ENCODE measurements at regions not wholly inside any gene's neighbourhood (a gene's known extent, or its start where the extent isn't known, plus 50 kb on each side); places are given as distances from the start of the nearest gene placed in this dataset.
A peak's percentile ranks its signal among the peaks of the same experiment; 100 is the strongest.

DNA sequence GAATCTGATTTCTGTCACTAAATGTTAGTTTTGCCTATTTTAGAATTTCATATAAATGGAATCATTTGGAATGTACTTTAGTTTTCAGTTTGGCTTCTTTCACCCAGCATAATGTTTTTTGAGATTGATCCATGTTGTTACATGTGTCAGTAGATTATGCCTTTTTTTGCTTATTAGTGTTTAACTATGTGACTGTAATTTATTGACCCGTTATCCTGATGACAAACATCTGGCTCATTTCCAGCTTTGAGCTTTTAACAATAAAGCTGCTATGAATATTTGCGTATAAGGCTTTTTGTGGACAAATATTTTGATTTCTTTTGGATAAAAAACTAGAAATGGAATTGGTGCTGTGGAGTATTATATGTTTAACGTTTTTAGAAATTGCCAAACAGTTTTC lies 254.5 kb upstream of the CFAP20DC start:
- Histone ChIP-seq H2BK5ac (ENCODE audit: low read length) (no peak overlapping the region), H2AK5ac (ENCODE audit: low read depth, low read length) (no peak overlapping the region), H3K4me1 (ENCODE audit: control insufficient read depth in 2 of 2, insufficient read depth in 1 of 2, low read depth in 1 of 2, low read length in 2 of 2) (no peaks in the 10 kb centered on the region), H3K36me3 (replicated peaks in 1 of 2; ENCODE audit: control insufficient read depth in 2 of 2, insufficient read depth in 2 of 2, low read length in 2 of 2) (no peaks in the 10 kb centered on the region), H3K4me3 (ENCODE audit: low read length in 2 of 2) (no peak overlapping the region), H3K4ac (ENCODE audit: low read length) (no peak overlapping the region), H3K27ac (replicated peaks; ENCODE audit: low read length) (no peak overlapping the region), H3K27me3 (ENCODE audit: control insufficient read depth in 3 of 3, insufficient read depth in 3 of 3, low read depth in 1 of 3, low read length in 3 of 3) (no peaks in the 10 kb centered on the region), H3K9me3 (replicated peaks in 1 of 2; ENCODE audit: control insufficient read depth in 2 of 2, insufficient read depth in 1 of 2, low read depth in 1 of 2, low read length in 2 of 2) (peaks cover 0 to 3% of the 10 kb centered on the region in 2 donors), H3K14ac (ENCODE audit: low read length) (no peak overlapping the region), H2AFZ (ENCODE audit: low read length) (no peak overlapping the region), H3K18ac (ENCODE audit: low read length) (no peak overlapping the region), H4K8ac (ENCODE audit: low read depth, low read length) (no peak overlapping the region), H3K23ac (ENCODE audit: low read depth, low read length, poor library complexity) (no peak overlapping the region), H3K9ac (ENCODE audit: low read depth, low read length, poor library complexity) (no peak overlapping the region), H2BK12ac (ENCODE audit: low read length) (no peak overlapping the region), H4K91ac (ENCODE audit: low read depth, low read length, poor library complexity) (no peak overlapping the region), H2BK120ac (ENCODE audit: low read depth, low read length) (no peak overlapping the region), H3K79me1 (ENCODE audit: low read depth, low read length) (no peaks in the 10 kb centered on the region), H2BK15ac (ENCODE audit: low read length) (no peak overlapping the region), H3K4me2 (ENCODE audit: insufficient read depth, low read length, poor library complexity, severe bottlenecking) (no peak overlapping the region)
- no peak for DNase-seq (ENCODE audit: low spot score)
- no CpG with 5 or more reads among the region's 3 CpGs for WGBS, 2 donors (ENCODE audit: extremely low coverage in 2 of 2, insufficient read length in 2 of 2, insufficient replicate concordance in 1 of 2)

DNA sequence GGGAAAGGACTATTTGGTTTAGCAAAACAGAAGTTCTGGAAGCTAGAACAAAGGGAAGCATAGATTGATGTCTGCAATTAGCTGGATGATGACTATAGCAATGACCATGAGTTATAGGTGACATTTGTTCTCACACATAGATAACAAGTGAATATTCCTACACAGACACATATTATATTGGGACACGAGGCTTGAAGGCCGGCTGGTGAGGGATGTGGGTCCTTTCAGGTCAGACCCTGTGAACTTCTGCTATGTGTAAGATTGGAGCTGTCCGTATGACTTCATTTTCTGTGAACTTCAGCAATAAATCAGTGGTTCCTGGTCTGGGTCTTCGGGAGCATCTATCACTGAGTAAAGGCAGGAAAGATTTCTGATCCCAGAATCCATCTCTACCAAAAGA lies 253.6 kb upstream of the CFAP20DC start:
- Histone ChIP-seq H3K4me2 (ENCODE audit: insufficient read depth, low read length, poor library complexity, severe bottlenecking) (no peak overlapping the region), H3K18ac (ENCODE audit: low read length) (no peak overlapping the region), H2BK12ac (ENCODE audit: low read length) (no peak overlapping the region), H2AFZ (ENCODE audit: low read length) (no peak overlapping the region), H3K14ac (ENCODE audit: low read length) (no peak overlapping the region), H3K27me3 (ENCODE audit: control insufficient read depth in 3 of 3, insufficient read depth in 3 of 3, low read depth in 1 of 3, low read length in 3 of 3) (no peaks in the 10 kb centered on the region), H3K9me3 (replicated peaks in 1 of 2; ENCODE audit: control insufficient read depth in 2 of 2, insufficient read depth in 1 of 2, low read depth in 1 of 2, low read length in 2 of 2) (peaks cover 0 to 3% of the 10 kb centered on the region in 2 donors), H3K79me1 (ENCODE audit: low read depth, low read length) (no peaks in the 10 kb centered on the region), H3K9ac (ENCODE audit: low read depth, low read length, poor library complexity) (no peak overlapping the region), H3K4ac (ENCODE audit: low read length) (no peak overlapping the region), H4K91ac (ENCODE audit: low read depth, low read length, poor library complexity) (no peak overlapping the region), H4K8ac (ENCODE audit: low read depth, low read length) (no peak overlapping the region), H3K23ac (ENCODE audit: low read depth, low read length, poor library complexity) (no peak overlapping the region), H3K4me1 (ENCODE audit: control insufficient read depth in 2 of 2, insufficient read depth in 1 of 2, low read depth in 1 of 2, low read length in 2 of 2) (no peaks in the 10 kb centered on the region), H3K4me3 (ENCODE audit: low read length in 2 of 2) (no peak overlapping the region), H2BK5ac (ENCODE audit: low read length) (no peak overlapping the region), H2BK120ac (ENCODE audit: low read depth, low read length) (no peak overlapping the region), H3K27ac (replicated peaks; ENCODE audit: low read length) (no peak overlapping the region), H3K36me3 (replicated peaks in 1 of 2; ENCODE audit: control insufficient read depth in 2 of 2, insufficient read depth in 2 of 2, low read length in 2 of 2) (no peaks in the 10 kb centered on the region), H2BK15ac (ENCODE audit: low read length) (no peak overlapping the region), H2AK5ac (ENCODE audit: low read depth, low read length) (no peak overlapping the region)
- no CpG with 5 or more reads among the region's 4 CpGs for WGBS, 2 donors (ENCODE audit: extremely low coverage in 2 of 2, insufficient read length in 2 of 2, insufficient replicate concordance in 1 of 2)
- DNase-seq (ENCODE audit: low spot score): no peak

DNA sequence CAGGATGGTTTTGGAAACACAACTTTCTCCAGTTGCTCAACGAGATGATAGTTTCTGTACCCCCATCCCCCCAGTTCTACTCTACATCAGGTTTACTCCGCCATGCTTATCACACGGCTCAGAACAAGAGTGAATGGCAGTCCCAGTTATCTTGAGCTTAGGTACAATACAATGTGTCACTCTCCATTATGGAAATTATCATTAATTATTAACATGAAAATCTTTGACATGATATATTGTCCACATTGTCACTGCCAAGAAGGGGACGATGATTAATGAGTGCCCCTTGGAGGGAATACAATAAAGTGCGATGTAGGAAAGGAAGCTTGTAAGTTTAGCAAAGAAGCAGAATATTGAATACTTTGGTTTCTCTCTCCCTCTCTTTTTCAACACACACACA lies 252.6 kb upstream of the CFAP20DC start:
- Histone ChIP-seq H3K36me3 (replicated peaks in 1 of 2; ENCODE audit: control insufficient read depth in 2 of 2, insufficient read depth in 2 of 2, low read length in 2 of 2) (no peaks in the 10 kb centered on the region), H3K4ac (ENCODE audit: low read length) (no peak overlapping the region)
- no CpG with 5 or more reads among the region's 5 CpGs for WGBS, 2 donors (ENCODE audit: extremely low coverage in 2 of 2, insufficient read length in 2 of 2, insufficient replicate concordance in 1 of 2)

DNA sequence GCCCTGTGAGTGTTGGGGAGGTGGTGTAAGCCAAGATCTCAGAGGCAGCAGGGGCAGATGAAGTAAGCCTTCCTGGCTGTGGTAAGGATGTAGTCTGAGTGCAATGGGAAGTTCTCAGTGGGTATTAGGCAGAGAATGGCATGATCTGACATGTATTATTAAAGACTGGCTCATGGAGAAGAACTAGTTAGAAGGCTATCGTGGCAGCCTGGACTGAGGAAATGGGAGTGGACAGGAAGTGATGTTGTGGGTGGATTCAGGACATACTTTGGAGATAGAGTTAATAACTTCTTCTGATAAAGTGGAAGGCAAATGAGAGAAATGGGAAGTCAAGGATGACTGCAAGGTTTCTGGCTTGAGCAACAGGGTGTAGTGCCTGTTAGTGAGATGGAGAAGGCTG lies 250.9 kb upstream of the CFAP20DC start:
- H3K27me3 ChIP-seq (ENCODE audit: control insufficient read depth in 3 of 3, insufficient read depth in 3 of 3, low read depth in 1 of 3, low read length in 3 of 3): peaks cover 0 to 4% (median 0%) of the 10 kb centered on the region in 3 experiments
- DNase-seq (ENCODE audit: low spot score): no peak
- no peak overlapping the region for H2AFZ ChIP-seq (ENCODE audit: low read length)
- H3K4me1 ChIP-seq (ENCODE audit: control insufficient read depth in 2 of 2, insufficient read depth in 1 of 2, low read depth in 1 of 2, low read length in 2 of 2): peaks cover 0 to under 1% of the 10 kb centered on the region in 2 donors
- H3K4me3 ChIP-seq (ENCODE audit: low read length in 2 of 2): no peak overlapping the region
- no peak overlapping the region for H2BK15ac ChIP-seq (ENCODE audit: low read length)
- H3K36me3 ChIP-seq (replicated peaks in 1 of 2; ENCODE audit: control insufficient read depth in 2 of 2, insufficient read depth in 2 of 2, low read length in 2 of 2): no peaks in the 10 kb centered on the region
- no peak overlapping the region for H3K23ac ChIP-seq (ENCODE audit: low read depth, low read length, poor library complexity)
- H2BK120ac ChIP-seq (ENCODE audit: low read depth, low read length): no peak overlapping the region
- H3K4me2 ChIP-seq (ENCODE audit: insufficient read depth, low read length, poor library complexity, severe bottlenecking): no peak overlapping the region
- no peak overlapping the region for H4K8ac ChIP-seq (ENCODE audit: low read depth, low read length)
- H3K9ac ChIP-seq (ENCODE audit: low read depth, low read length, poor library complexity): no peak overlapping the region
- H2AK5ac ChIP-seq (ENCODE audit: low read depth, low read length): no peak overlapping the region
- WGBS, 2 donors (ENCODE audit: extremely low coverage in 2 of 2, insufficient read length in 2 of 2, insufficient replicate concordance in 1 of 2): no CpG with 5 or more reads among the region's 1 CpG
- no peak overlapping the region for H3K4ac ChIP-seq (ENCODE audit: low read length)
- H2BK5ac ChIP-seq (ENCODE audit: low read length): no peak overlapping the region
- H3K79me1 ChIP-seq (ENCODE audit: low read depth, low read length): no peaks in the 10 kb centered on the region
- H4K91ac ChIP-seq (ENCODE audit: low read depth, low read length, poor library complexity): no peak overlapping the region
- no peak overlapping the region for H2BK12ac ChIP-seq (ENCODE audit: low read length)
- H3K14ac ChIP-seq (ENCODE audit: low read length): no peak overlapping the region
- peak overlapping the region; percentile 33 for H3K18ac ChIP-seq (ENCODE audit: low read length)
- H3K27ac ChIP-seq (replicated peaks; ENCODE audit: low read length): no peak overlapping the region
- H3K9me3 ChIP-seq (replicated peaks in 1 of 2; ENCODE audit: control insufficient read depth in 2 of 2, insufficient read depth in 1 of 2, low read depth in 1 of 2, low read length in 2 of 2): peaks cover 4 to 6% of the 10 kb centered on the region in 2 donors

More for the DNA sequence above, 252.6 kb upstream of the CFAP20DC start:
- Histone ChIP-seq H3K4me1 (ENCODE audit: control insufficient read depth in 2 of 2, insufficient read depth in 1 of 2, low read depth in 1 of 2, low read length in 2 of 2) (no peaks in the 10 kb centered on the region), H2AFZ (ENCODE audit: low read length) (no peak overlapping the region), H3K27ac (replicated peaks; ENCODE audit: low read length) (no peak overlapping the region), H2BK5ac (ENCODE audit: low read length) (no peak overlapping the region), H3K9me3 (replicated peaks in 1 of 2; ENCODE audit: control insufficient read depth in 2 of 2, insufficient read depth in 1 of 2, low read depth in 1 of 2, low read length in 2 of 2) (peaks cover 0 to 3% of the 10 kb centered on the region in 2 donors), H3K14ac (ENCODE audit: low read length) (no peak overlapping the region), H3K4me3 (ENCODE audit: low read length in 2 of 2) (no peak overlapping the region), H3K27me3 (ENCODE audit: control insufficient read depth in 3 of 3, insufficient read depth in 3 of 3, low read depth in 1 of 3, low read length in 3 of 3) (peaks cover 0 to 2% (median 0%) of the 10 kb centered on the region in 3 experiments), H4K8ac (ENCODE audit: low read depth, low read length) (no peak overlapping the region), H3K9ac (ENCODE audit: low read depth, low read length, poor library complexity) (no peak overlapping the region), H2AK5ac (ENCODE audit: low read depth, low read length) (no peak overlapping the region), H3K4me2 (ENCODE audit: insufficient read depth, low read length, poor library complexity, severe bottlenecking) (no peak overlapping the region), H3K79me1 (ENCODE audit: low read depth, low read length) (no peaks in the 10 kb centered on the region), H4K91ac (ENCODE audit: low read depth, low read length, poor library complexity) (no peak overlapping the region), H2BK120ac (ENCODE audit: low read depth, low read length) (no peak overlapping the region), H2BK15ac (ENCODE audit: low read length) (no peak overlapping the region), H3K18ac (ENCODE audit: low read length) (no peak overlapping the region), H2BK12ac (ENCODE audit: low read length) (no peak overlapping the region), H3K23ac (ENCODE audit: low read depth, low read length, poor library complexity) (no peak overlapping the region)
- DNase-seq (ENCODE audit: low spot score): no peak

All from neuronal stem cell (in vitro differentiated cells).